Progenitor cell of endocrine pancreas (in vitro differentiated cells): ENCODE measurements at regions not wholly inside any gene's neighbourhood (a gene's known extent, or its start where the extent isn't known, plus 50 kb on each side); places are given as distances from the start of the nearest gene placed in this dataset.
"Not testable (repeated sequence)": the region's sequence is repeated elsewhere in the genome, so short reads cannot be mapped to it uniquely, and the experiment has no call there.

Experiments
- DNase-seq: peaks from one replicate; pipeline ENCODE4 v3.0.0; 2021; ENCODE audit warnings: low spot score; ENCODE audit not compliant: unreplicated experiment
- H3K27ac Mint-ChIP-seq: 2 replicates; pipeline ENCODE4 v1.8.0; 2021; ENCODE audit warnings: mild to moderate bottlenecking, moderate library complexity, mixed read lengths
- H3K27me3 Mint-ChIP-seq: 2 replicates; pipeline ENCODE4 v1.8.0; 2021; ENCODE audit warnings: mixed read lengths
- H3K36me3 Mint-ChIP-seq: 2 replicates; pipeline ENCODE4 v1.8.0; 2022; ENCODE audit warnings: mixed read lengths; ENCODE audit not compliant: insufficient read depth
- H3K4me1 Mint-ChIP-seq: 2 replicates; pipeline ENCODE4 v1.8.0; 2021; ENCODE audit warnings: low read depth, mixed read lengths
- H3K4me3 Mint-ChIP-seq: 2 replicates; pipeline ENCODE4 v1.8.0; 2021; ENCODE audit warnings: low read depth, mild to moderate bottlenecking, moderate library complexity, mixed read lengths
- H3K9me3 Mint-ChIP-seq: 2 replicates; pipeline ENCODE4 v1.8.0; 2021; ENCODE audit warnings: low read depth, mixed read lengths
- CTCF ChIP-seq: fragments of 200-600 bp; sonication (generic); IDR thresholded peaks from one replicate; pipeline ENCODE4 v1.5.0; 2021; ENCODE audit warnings: antibody characterized with exemption, mild to moderate bottlenecking; ENCODE audit not compliant: unreplicated experiment

GRCh38 chr4:19187691-19188090 is 1064.0 kb upstream of the SLIT2 start:
- Mint-ChIP-seq H3K4me1 (peaks cover 17% of the 10 kb centered on the region), H3K27me3 (no peaks in the 10 kb centered on the region), H3K9me3 (no peaks in the 10 kb centered on the region), H3K36me3 (no peaks in the 10 kb centered on the region), H3K27ac (peak overlapping the region; percentile 22), H3K4me3 (no peak overlapping the region)
- no peak for TF ChIP-seq CTCF
- DNase-seq = no peak

GRCh38 chr4:19187096-19187495 is 1064.6 kb upstream of the SLIT2 start:
- Mint-ChIP-seq H3K27me3 (no peaks in the 10 kb centered on the region), H3K36me3 (no peaks in the 10 kb centered on the region), H3K4me3 (no peak overlapping the region), H3K4me1 (peaks cover 13% of the 10 kb centered on the region), H3K9me3 (peaks cover under 1% of the 10 kb centered on the region), H3K27ac (no peak overlapping the region)
- DNase-seq = no peak
- no peak for TF ChIP-seq CTCF

- H3K4me3 Mint-ChIP-seq, H3K27ac Mint-ChIP-seq, H3K4me1 Mint-ChIP-seq, H3K27me3 Mint-ChIP-seq, H3K36me3 Mint-ChIP-seq, H3K9me3 Mint-ChIP-seq, DNase-seq: not testable (repeated sequence)
Measured at GRCh38 chr4:19181631-19182030, 1070.1 kb upstream of the SLIT2 start.

GRCh38 chr4:19178835-19179234 is 1072.9 kb upstream of the SLIT2 start:
- no peaks in the 10 kb centered on the region for H3K36me3 Mint-ChIP-seq
- H3K4me3 Mint-ChIP-seq = no peak overlapping the region
- H3K27me3 Mint-ChIP-seq = no peaks in the 10 kb centered on the region
- no peak for TF ChIP-seq CTCF
- no peak for DNase-seq
- peaks cover 3% of the 10 kb centered on the region for H3K9me3 Mint-ChIP-seq
- H3K27ac Mint-ChIP-seq = no peak overlapping the region
- H3K4me1 Mint-ChIP-seq = peaks cover 2% of the 10 kb centered on the region

- Mint-ChIP-seq H3K4me3 (no peak overlapping the region), H3K27me3 (no peaks in the 10 kb centered on the region), H3K4me1 (no peaks in the 10 kb centered on the region), H3K36me3 (no peaks in the 10 kb centered on the region), H3K9me3 (peaks cover 3% of the 10 kb centered on the region), H3K27ac (no peak overlapping the region)
- TF ChIP-seq CTCF = no peak
- no peak for DNase-seq
Measured at GRCh38 chr4:19177616-19178015, 1074.1 kb upstream of the SLIT2 start.

- Mint-ChIP-seq H3K9me3 (peaks cover 3% of the 10 kb centered on the region), H3K27me3 (no peaks in the 10 kb centered on the region), H3K4me3 (no peak overlapping the region), H3K4me1 (peaks cover 2% of the 10 kb centered on the region), H3K36me3 (no peaks in the 10 kb centered on the region), H3K27ac (no peak overlapping the region)
- no peak for DNase-seq
- no peak for TF ChIP-seq CTCF
Measured at GRCh38 chr4:19171832-19172231, 1079.9 kb upstream of the SLIT2 start.
